ENCODE measurements at regions not wholly inside any gene's neighbourhood (a gene's known extent, or its start where the extent isn't known, plus 50 kb on each side); places are given as distances from the start of the nearest gene placed in this dataset.
A peak's percentile ranks its signal among the peaks of the same experiment; 100 is the strongest.

DNA sequence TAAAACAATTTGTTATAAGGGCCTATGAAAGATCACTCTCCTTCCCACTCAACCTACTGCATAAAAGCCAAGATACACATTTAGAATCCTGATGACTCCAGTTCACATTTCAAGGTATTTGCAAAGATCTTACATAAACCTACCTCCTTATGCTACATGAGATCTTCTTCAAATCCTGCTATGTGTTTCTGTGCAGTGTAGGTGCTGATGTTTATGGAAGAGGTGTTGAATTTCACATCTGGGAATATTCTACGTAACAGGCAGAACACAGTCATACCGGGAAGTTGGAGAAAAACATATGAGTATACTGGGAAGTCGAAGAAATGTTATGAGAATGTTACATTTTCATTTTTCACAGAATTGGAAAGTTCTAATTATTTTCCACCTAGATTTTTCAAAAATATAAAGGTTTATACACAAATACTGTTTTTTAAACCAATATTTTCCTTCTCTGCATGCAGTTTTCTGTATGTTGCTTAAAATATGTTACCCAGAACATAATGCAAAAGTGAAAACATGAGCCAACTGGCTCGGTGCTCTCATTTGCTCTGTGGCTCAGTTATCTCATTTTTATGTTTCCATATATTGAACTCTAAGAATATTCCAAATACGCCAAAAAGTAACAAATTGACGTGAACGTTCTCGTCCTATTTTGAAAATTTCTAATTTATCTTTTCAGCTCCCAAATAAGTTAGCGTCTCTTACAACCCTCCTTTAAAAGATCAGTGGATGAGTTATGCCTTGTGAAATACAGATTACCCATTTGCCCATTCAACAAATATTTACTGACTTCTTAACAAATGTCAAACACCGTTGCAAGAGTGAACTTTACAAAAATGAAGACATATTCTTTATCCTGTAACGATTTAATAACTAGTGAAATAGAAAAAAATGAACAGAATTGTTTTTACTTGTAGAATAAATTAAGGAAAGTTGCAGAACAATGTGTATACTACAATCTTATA lies 899.3 kb downstream of the STIM2 start:
- TF ChIP-seq Cebpa-rat (IDR thresholded peaks at IDR 0.05), result no peak
- H3K27me3 ChIP-seq, result no peaks in the 10 kb centered on the region
- no peak overlapping the region for H3K9ac ChIP-seq
- H3K27ac ChIP-seq, result no peak overlapping the region
- H3K36me3 ChIP-seq, result no peaks in the 10 kb centered on the region
- H3K4me1 ChIP-seq, result no peaks in the 10 kb centered on the region
- no peaks in the 10 kb centered on the region for H4K20me1 ChIP-seq
- H3K4me2 ChIP-seq, result no peak overlapping the region
- H3K9me3 ChIP-seq (replicated peaks in 1 of 11), result no peaks in the 10 kb centered on the region
- no peak overlapping the region for H3K4me3 ChIP-seq

GRCh38 chr4:27763830-27764525 lies 903.3 kb downstream of the STIM2 start:
- no peaks in the 10 kb centered on the region for H3K36me3 ChIP-seq
- no peak overlapping the region for H3K9ac ChIP-seq
- no peak for TF ChIP-seq Cebpa-rat (IDR thresholded peaks at IDR 0.05)
- no peaks in the 10 kb centered on the region for H3K27me3 ChIP-seq
- no peaks in the 10 kb centered on the region for H3K9me3 ChIP-seq (replicated peaks in 1 of 11)
- H3K4me2 ChIP-seq, result no peak overlapping the region
- no peak overlapping the region for H3K4me3 ChIP-seq
- no peaks in the 10 kb centered on the region for H4K20me1 ChIP-seq
- H3K27ac ChIP-seq, result no peak overlapping the region
- no peaks in the 10 kb centered on the region for H3K4me1 ChIP-seq

- TF ChIP-seq Cebpa-rat (IDR thresholded peaks at IDR 0.05), result no peak
- Histone ChIP-seq H3K4me3 (no peak overlapping the region), H3K4me2 (no peak overlapping the region), H4K20me1 (no peaks in the 10 kb centered on the region), H3K9ac (no peak overlapping the region), H3K27me3 (no peaks in the 10 kb centered on the region), H3K36me3 (no peaks in the 10 kb centered on the region), H3K4me1 (no peaks in the 10 kb centered on the region), H3K27ac (no peak overlapping the region), H3K9me3 (replicated peaks in 1 of 11) (no peaks in the 10 kb centered on the region)
Measured at GRCh38 chr4:27764526-27764837, 903.8 kb downstream of the STIM2 start.

GRCh38 chr4:27770895-27771294 lies 910.3 kb downstream of the STIM2 start:
- H3K4me2 ChIP-seq, result no peak overlapping the region
- no peaks in the 10 kb centered on the region for H3K9me3 ChIP-seq (replicated peaks in 1 of 11)
- H3K36me3 ChIP-seq, result no peaks in the 10 kb centered on the region
- no peak overlapping the region for H3K4me3 ChIP-seq
- H3K9ac ChIP-seq, result no peak overlapping the region
- no peak overlapping the region for H3K27ac ChIP-seq
- H3K27me3 ChIP-seq, result no peaks in the 10 kb centered on the region
- no peaks in the 10 kb centered on the region for H3K4me1 ChIP-seq
- H4K20me1 ChIP-seq, result no peaks in the 10 kb centered on the region
- TF ChIP-seq Cebpa-rat (IDR thresholded peaks at IDR 0.05), result no peak

- H3K4me1 ChIP-seq, result no peaks in the 10 kb centered on the region
- no peak overlapping the region for H3K4me2 ChIP-seq
Measured at GRCh38 chr4:27775156-27775555, 914.5 kb downstream of the STIM2 start.

GRCh38 chr4:27779827-27780226 lies 919.2 kb downstream of the STIM2 start:
- Histone ChIP-seq H3K9ac (no peak overlapping the region), H3K4me2 (no peak overlapping the region), H3K9me3 (replicated peaks in 1 of 11) (peaks cover 0 to 7% (median 0%) of the 10 kb centered on the region in 11 experiments; a peak in 3 of 22 replicates), H3K4me3 (no peak overlapping the region), H3K27me3 (no peaks in the 10 kb centered on the region), H4K20me1 (no peaks in the 10 kb centered on the region), H3K27ac (no peak overlapping the region), H3K4me1 (no peaks in the 10 kb centered on the region), H3K36me3 (no peaks in the 10 kb centered on the region)
- TF ChIP-seq Cebpa-rat (IDR thresholded peaks at IDR 0.05), result no peak

More at GRCh38 chr4:27775156-27775555, 914.5 kb downstream of the STIM2 start:
- no peak overlapping the region for H3K27ac ChIP-seq
- no peaks in the 10 kb centered on the region for H3K36me3 ChIP-seq
- no peak overlapping the region for H3K9ac ChIP-seq
- no peaks in the 10 kb centered on the region for H4K20me1 ChIP-seq
- no peaks in the 10 kb centered on the region for H3K27me3 ChIP-seq
- no peak for TF ChIP-seq Cebpa-rat (IDR thresholded peaks at IDR 0.05)
- H3K9me3 ChIP-seq (replicated peaks in 1 of 11), result peaks cover 0 to 7% (median 0%) of the 10 kb centered on the region in 11 experiments; a peak in 3 of 22 replicates
- H3K4me3 ChIP-seq, result no peak overlapping the region

GRCh38 chr4:27787195-27787594 lies 926.6 kb downstream of the STIM2 start:
- Histone ChIP-seq H3K36me3 (no peaks in the 10 kb centered on the region), H3K27me3 (peaks cover 0 to 5% (median 0%) of the 10 kb centered on the region in 11 experiments; a peak in 1 of 22 replicates), H3K27ac (no peak overlapping the region), H4K20me1 (no peaks in the 10 kb centered on the region), H3K4me3 (no peak overlapping the region), H3K4me1 (peaks cover 0 to 17% (median 0%) of the 10 kb centered on the region in 10 experiments; a peak in 7 of 20 replicates), H3K9ac (no peak overlapping the region), H3K9me3 (replicated peaks in 1 of 11) (no peaks in the 10 kb centered on the region), H3K4me2 (no peak overlapping the region)
- TF ChIP-seq Cebpa-rat (IDR thresholded peaks at IDR 0.05), result no peak

DNA sequence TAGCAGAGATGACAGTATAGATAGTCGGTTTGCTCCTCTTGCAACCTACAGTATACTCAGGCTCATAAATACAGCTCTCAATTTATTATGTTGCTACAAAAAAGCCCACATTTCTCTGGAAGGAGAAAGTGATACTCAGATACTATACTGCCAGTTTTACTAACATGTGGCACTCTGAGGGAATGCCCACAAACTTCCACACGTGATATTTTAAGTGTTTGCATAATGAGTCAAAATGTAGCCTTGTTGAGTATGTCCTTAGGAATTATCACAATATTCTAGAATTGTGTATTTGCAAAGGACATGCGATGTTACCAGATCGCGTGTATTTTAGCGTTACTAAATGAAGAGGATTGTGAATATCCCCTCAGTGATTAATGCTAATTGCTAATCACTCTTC lies 929.1 kb downstream of the STIM2 start:
- no peak overlapping the region for H3K4me2 ChIP-seq
- no peak overlapping the region for H3K4me3 ChIP-seq
- no peaks in the 10 kb centered on the region for H3K36me3 ChIP-seq
- H3K9ac ChIP-seq, result no peak overlapping the region
- no peaks in the 10 kb centered on the region for H3K9me3 ChIP-seq (replicated peaks in 1 of 11)
- H3K4me1 ChIP-seq, result peaks cover 0 to 22% (median 0%) of the 10 kb centered on the region in 10 experiments; a peak in 8 of 20 replicates
- H4K20me1 ChIP-seq, result no peaks in the 10 kb centered on the region
- peaks cover 0 to 12% (median 0%) of the 10 kb centered on the region in 11 experiments; a peak in 2 of 22 replicates for H3K27me3 ChIP-seq
- no peak overlapping the region for H3K27ac ChIP-seq
- TF ChIP-seq Cebpa-rat (IDR thresholded peaks at IDR 0.05), result no peak

DNA sequence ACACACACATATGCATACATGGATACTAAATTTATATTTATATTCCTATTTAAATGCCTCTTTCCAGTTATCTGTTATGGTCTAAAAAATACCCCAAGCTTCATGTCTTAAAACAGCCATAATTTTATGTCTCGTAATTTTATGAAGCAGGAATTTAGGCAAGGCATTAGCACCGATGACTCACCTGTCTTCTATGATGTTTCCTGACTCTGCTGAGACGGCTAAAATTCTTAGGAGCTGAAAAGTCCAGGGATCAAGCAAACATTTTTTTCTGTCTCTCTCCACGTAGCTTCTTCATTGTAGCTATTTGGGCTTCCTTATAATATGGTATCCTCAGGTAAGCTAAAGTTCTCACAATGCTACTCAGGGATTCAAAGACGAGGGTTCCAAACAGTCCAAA lies 930.3 kb downstream of the STIM2 start:
- Histone ChIP-seq H3K9ac (no peak overlapping the region), H3K9me3 (replicated peaks in 1 of 11) (no peaks in the 10 kb centered on the region), H3K4me1 (peaks cover 0 to 22% (median 0%) of the 10 kb centered on the region in 10 experiments; a peak in 8 of 20 replicates), H3K4me2 (peak overlapping the region in 3 of 11 experiments; percentile 56 to 59 (median 57); a peak in 6 of 22 replicates), H4K20me1 (no peaks in the 10 kb centered on the region), H3K27ac (peak overlapping the region in 1 of 11 experiments; percentile 72; a peak in 2 of 22 replicates), H3K36me3 (no peaks in the 10 kb centered on the region), H3K27me3 (peaks cover 0 to 12% (median 0%) of the 10 kb centered on the region in 11 experiments; a peak in 2 of 22 replicates), H3K4me3 (no peak overlapping the region)
- no peak for TF ChIP-seq Cebpa-rat (IDR thresholded peaks at IDR 0.05)

Measured in BLaER1 treated with 17β-estradiol and CSF1 and Interleukin-3, amounts not matched to agents 10 nM and 100 nM (cell line).